GM12878 (cell line): ENCODE measurements at regions not wholly inside any gene's neighbourhood (a gene's known extent, or its start where the extent isn't known, plus 50 kb on each side); places are given as distances from the start of the nearest gene placed in this dataset.

Experiments used
- ATAC-seq: fragments of 200-7000 bp; cut with Tn5 transposase; 3 replicates; pipeline ENCODE4 v1.9.1; 2020; ENCODE audit warnings: mild to moderate bottlenecking, moderate library complexity
- BruUV-seq: library from RNA; stranded (reverse); fragments of 400-500 nt; replicated peaks from 2 replicates; lab custom pipeline; 2021; lab: Mats Ljungman, UMichigan
- CTCF ChIA-PET: fragments of 300-600 bp; sonication (Branson Sonifier 250); formaldehyde crosslinking; extraction: SDS; loops from one replicate; lab custom pipeline; 2021; ENCODE audit warnings: inconsistent platforms; lab: Yijun Ruan, JAX
- POLR2A ChIA-PET: fragments of 350-600 bp; formaldehyde crosslinking; extraction: SDS; loops from one replicate; lab custom pipeline; 2021; ENCODE audit warnings: inconsistent platforms; lab: Charles Lee
- RAD21 ChIA-PET: fragments of 300-600 bp; sonication (Branson Sonifier 250); formaldehyde crosslinking; loops from one replicate; lab custom pipeline; 2023; ENCODE audit warnings: antibody characterized with exemption; ENCODE audit not compliant: unreplicated experiment; lab: Charles Lee
- SMC1A ChIA-PET: fragments of 300-600 bp; sonication (Branson Sonifier 250); formaldehyde crosslinking; loops from one replicate; lab custom pipeline; 2023; ENCODE audit not compliant: unreplicated experiment, uncharacterized antibody; lab: Charles Lee
- DNase-seq: peaks from one replicate; pipeline ENCODE4 v3.0.0-alpha.2; 2011; ENCODE audit warnings: low read depth, low spot score
- FAIRE-seq: peaks from 3 replicates; lab custom pipeline; 2011; peaks lifted over from hg19 to GRCh38; lab: Jason Lieb, UNC
- H2AFZ ChIP-seq: 2 replicates; pipeline ENCODE4 v1.6.0; 2011; ENCODE audit warnings: low read depth, low read length, control low read depth; ENCODE audit not compliant: control insufficient read depth
- H3K27ac ChIP-seq: 2 replicates; pipeline ENCODE4 v1.5.1; 2011; ENCODE audit warnings: control low read depth; ENCODE audit not compliant: control insufficient read depth, insufficient read depth
- H3K27me3 ChIP-seq, 2 experiments: replicated peaks in 1 of 2; 2 replicates each; pipeline versions ENCODE4 v1.6.0 to v1.6.1; 2011; ENCODE audit warnings: low read length in 1 of 2; ENCODE audit not compliant: control insufficient read depth in 2 of 2, insufficient read depth in 2 of 2
- H3K36me3 ChIP-seq, 2 experiments: 2 replicates each; pipeline ENCODE4 v1.5.1; 2011; ENCODE audit warnings: low read length in 1 of 2; ENCODE audit not compliant: control insufficient read depth in 2 of 2, insufficient read depth in 2 of 2
- H3K4me1 ChIP-seq: 2 replicates; pipeline ENCODE4 v1.6.1; 2011; ENCODE audit warnings: mild to moderate bottlenecking, low read length, moderate library complexity, mixed read lengths; ENCODE audit not compliant: control insufficient read depth, insufficient read depth
- H3K4me2 ChIP-seq: 2 replicates; pipeline ENCODE4 v1.6.0; 2011; ENCODE audit warnings: control low read depth; ENCODE audit not compliant: control insufficient read depth, insufficient read depth
- H3K4me3 ChIP-seq: fragments of 200-600 bp; sonication (generic); 2 replicates; pipeline ENCODE4 v1.5.1; 2016
- H3K79me2 ChIP-seq: 2 replicates; pipeline ENCODE4 v1.6.0; 2011; ENCODE audit warnings: low read length; ENCODE audit not compliant: control insufficient read depth, insufficient read depth
- H3K9ac ChIP-seq: 2 replicates; pipeline ENCODE4 v1.8.0; 2011; ENCODE audit warnings: low read length, control low read depth, mixed read lengths; ENCODE audit not compliant: control insufficient read depth, insufficient read depth
- H3K9me3 ChIP-seq: replicated peaks from 3 replicates; pipeline ENCODE4 v1.5.1; 2011; ENCODE audit warnings: mild to moderate bottlenecking, low read length; ENCODE audit not compliant: control insufficient read depth, insufficient read depth
- H4K20me1 ChIP-seq: 2 replicates; pipeline ENCODE4 v1.6.0; 2011; ENCODE audit not compliant: control insufficient read depth, insufficient read depth
- ATF2 ChIP-seq: IDR thresholded peaks from 2 replicates; pipeline ENCODE4 v1.6.1; 2012; ENCODE audit warnings: low read length, inconsistent platforms
- BCL11A ChIP-seq: IDR thresholded peaks from 2 replicates; pipeline ENCODE4 v1.6.1; 2011; ENCODE audit warnings: low read depth, low read length
- CUX1 ChIP-seq: IDR thresholded peaks from 2 replicates; pipeline ENCODE4 v1.6.1; 2012; ENCODE audit warnings: improper control_type of control experiment, low read depth, low read length; ENCODE audit not compliant: insufficient replicate concordance
- DPF2 ChIP-seq: fragments of 450-650 bp; IDR thresholded peaks from 2 replicates; pipeline ENCODE4 v1.6.1; 2017; ENCODE audit warnings: mild to moderate bottlenecking
- EED ChIP-seq: sonication (generic); IDR thresholded peaks from 2 replicates; pipeline ENCODE4 v1.6.1; 2016; ENCODE audit warnings: antibody characterized with exemption, low read depth
- EP300 ChIP-seq, 2 experiments: fragments of 150-350 bp in 1 of 2; IDR thresholded peaks; 2 replicates each; pipeline ENCODE4 v1.6.1; 2011 to 2012; ENCODE audit warnings: low read depth in 2 of 2, low read length in 2 of 2, borderline replicate concordance in 1 of 2, improper control_type of control experiment in 1 of 2, inconsistent platforms in 1 of 2; ENCODE audit not compliant: control insufficient read depth in 1 of 2
- GABPA ChIP-seq: IDR thresholded peaks from 2 replicates; pipeline ENCODE4 v1.6.1; 2014; ENCODE audit warnings: antibody characterized with exemption, low read depth, mild to moderate bottlenecking, inconsistent platforms
- IKZF1 ChIP-seq: fragments of 450-650 bp; conservative IDR thresholded peaks from 2 replicates; pipeline ENCODE4 v1.6.1; 2017; ENCODE audit warnings: antibody characterized with exemption, mild to moderate bottlenecking
- IKZF2 ChIP-seq, 2 experiments: fragments of 450-650 bp; IDR thresholded peaks; 2 replicates each; pipeline ENCODE4 v1.6.1; 2017; ENCODE audit warnings: mild to moderate bottlenecking in 2 of 2, moderate library complexity in 2 of 2
- MXI1 ChIP-seq: fragments of 150-350 bp; IDR thresholded peaks from 2 replicates; pipeline ENCODE4 v1.6.1; 2011; ENCODE audit warnings: low read depth, mild to moderate bottlenecking, inconsistent platforms, low read length, improper control_type of control experiment
- MYC ChIP-seq: IDR thresholded peaks from 2 replicates; pipeline ENCODE4 v1.6.1; 2011; ENCODE audit warnings: mild to moderate bottlenecking, low read length, moderate library complexity, inconsistent platforms; ENCODE audit not compliant: insufficient read depth, insufficient replicate concordance, insufficient read length, severe bottlenecking
- NFIC ChIP-seq: IDR thresholded peaks from 2 replicates; pipeline ENCODE4 v1.6.1; 2012; ENCODE audit warnings: low read depth, mild to moderate bottlenecking, inconsistent platforms, low read length, moderate library complexity
- NKRF ChIP-seq: fragments of 450-650 bp; conservative IDR thresholded peaks from 2 replicates; pipeline ENCODE4 v1.6.1; 2017; ENCODE audit warnings: mild to moderate bottlenecking, moderate library complexity
- NR2F1 ChIP-seq: fragments of 450-650 bp; conservative IDR thresholded peaks from 2 replicates; pipeline ENCODE4 v1.6.1; 2017; ENCODE audit warnings: mild to moderate bottlenecking
- SMAD5 ChIP-seq: IDR thresholded peaks from 2 replicates; pipeline ENCODE4 v1.6.1; 2016; ENCODE audit warnings: antibody characterized with exemption, low read depth
- SMC3 ChIP-seq: IDR thresholded peaks from 2 replicates; pipeline ENCODE4 v1.6.1; 2011; ENCODE audit warnings: low read length, improper control_type of control experiment, borderline replicate concordance
- WGBS: methylation state at CpG from one replicate; pipeline ENCODE4 v1.1.6; 2016; ENCODE audit warnings: low lambda C conversion rate; ENCODE audit not compliant: insufficient replicate concordance, insufficient coverage; ENCODE audit errors: missing lambda C conversion rate; 5-methylcytosine and 5-hydroxymethylcytosine counted together
- in situ Hi-C: fragments of 300-500 bp; cut with MboI; formaldehyde crosslinking; loops from 9 replicates; pipeline ENCODE4 v1.14.3; 2018; ENCODE audit warnings: mixed read lengths
- intact Hi-C: fragments of 100-400 bp; cut with micrococcal nuclease; formaldehyde crosslinking; loops from one replicate; pipeline ENCODE4 v1.14.2; 2022; ENCODE audit not compliant: unreplicated experiment

GRCh38 chrX:109036624-109037023, 300.3 kb upstream of the IRS4 start:
- H3K27ac ChIP-seq: no peak overlapping the region
- CTCF ChIA-PET: interaction anchor here (0.8 to 1.0 kb wide), 2 partner anchors 13 to 152 kb away, joined by 3 read pairs; no protein-coding TSS in a partner anchor
- no peak overlapping the region for H3K4me2 ChIP-seq
- POLR2A ChIA-PET: no interaction called here
- SMC1A ChIA-PET: interaction anchor here (0.7 to 2.6 kb wide), 7 partner anchors 77 to 348 kb away, joined by 3 to 13 read pairs (median 4); no protein-coding TSS in a partner anchor
- WGBS: 4% methylated on average over 2 of the region's 2 CpGs
- H3K9me3 ChIP-seq: no peaks in the 10 kb centered on the region
- H3K9ac ChIP-seq: no peak overlapping the region
- DNase-seq: peak; percentile 8
- no peaks in the 10 kb centered on the region for H4K20me1 ChIP-seq
- H3K4me1 ChIP-seq: no peaks in the 10 kb centered on the region
- H3K27me3 ChIP-seq: no peaks in the 10 kb centered on the region
- in situ Hi-C loops (no loop called here), intact Hi-C loops (loop anchor here (2.0 kb wide), 1 partner anchor 234 kb away; no protein-coding TSS in a partner anchor)
- no peak overlapping the region for H3K4me3 ChIP-seq
- peak; percentile 88 for ATAC-seq
- RAD21 ChIA-PET: interaction anchor here (0.8 to 2.8 kb wide), 3 partner anchors 12 to 337 kb away, joined by 3 to 9 read pairs (median 3); no protein-coding TSS in a partner anchor
- no peak for FAIRE-seq
- BruUV-seq: no TSS peak
- H3K36me3 ChIP-seq: no peaks in the 10 kb centered on the region
- no peaks in the 10 kb centered on the region for H3K79me2 ChIP-seq
- no peak overlapping the region for H2AFZ ChIP-seq
- TF ChIP-seq NFIC: peak; percentile 72; the same call in 1 of the 2 replicates
- peak; percentile 22; the same call in 1 of the 2 replicates for TF ChIP-seq GABPA
- TF ChIP-seq DPF2: 0 out of 2 replicates have a peak, but pooled peaks have one; percentile 49
- 0 out of 2 replicates have a peak, but pooled peaks have one; percentile 23 for TF ChIP-seq NR2F1
- TF ChIP-seq SMAD5: no peak
- TF ChIP-seq ATF2: peak; percentile 52; the same call in 1 of the 2 replicates
- peak; percentile 21; the same call in 1 of the 2 replicates for TF ChIP-seq IKZF1
- no peak for TF ChIP-seq EED
- TF ChIP-seq NKRF: no peak
- TF ChIP-seq EP300 (IDR thresholded peaks at IDR 0.05; ENCODE audit: borderline replicate concordance in 1 of 2, control insufficient read depth in 1 of 2, low read depth in 2 of 2, low read length in 2 of 2): peak in 1 of 2 experiments; percentile 13; a peak in 1 of 4 replicates
- TF ChIP-seq SMC3: no peak
- no peak for TF ChIP-seq MXI1
- TF ChIP-seq CUX1: no peak
- TF ChIP-seq MYC: no peak
- peak; percentile 40; the same call in 1 of the 2 replicates for TF ChIP-seq BCL11A
- peak in 1 of 2 experiments; percentile 31; a peak in 1 of 4 replicates for TF ChIP-seq IKZF2 (IDR thresholded peaks at IDR 0.05)
